ENCODE measurements at regions not wholly inside any gene's neighbourhood (a gene's known extent, or its start where the extent isn't known, plus 50 kb on each side); places are given as distances from the start of the nearest gene placed in this dataset.

DNA sequence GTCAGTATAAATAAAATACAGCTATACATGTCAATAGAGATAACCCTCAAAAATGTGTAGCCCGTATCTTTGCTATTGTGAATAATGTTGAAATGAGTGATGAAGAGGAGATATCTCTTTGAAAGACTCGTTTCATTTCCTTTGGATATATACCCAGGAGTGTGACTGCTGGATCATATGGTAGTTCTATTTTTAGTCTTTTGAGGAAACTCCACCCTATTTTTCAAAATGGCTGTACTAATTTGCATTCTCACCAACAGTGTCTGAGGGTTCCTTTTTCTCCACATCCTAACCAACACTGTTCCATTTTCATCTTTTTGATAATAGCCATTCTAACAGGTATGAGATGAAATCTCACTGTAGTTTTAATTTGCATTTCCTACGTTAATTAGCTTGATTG lies 237.5 kb upstream of the GBE1 start:
- in situ Hi-C loops (cut with MboI), result no loop called here
- H3K4me1 ChIP-seq (replicated peaks in 1 of 2; ENCODE audit: control insufficient read depth in 2 of 2, insufficient read depth in 2 of 2, low read length in 2 of 2), result no peaks in the 10 kb centered on the region
- no peak for FAIRE-seq
- H3K9me3 ChIP-seq (replicated peaks; ENCODE audit: control insufficient read depth, insufficient read depth, low read depth, low read length), result no peaks in the 10 kb centered on the region
- no peaks in the 10 kb centered on the region for H3K27me3 ChIP-seq (ENCODE audit: control insufficient read depth in 2 of 2, insufficient read depth in 2 of 2, low read length in 2 of 2)
- ChIA-PET POLR2A (no interaction called here), CTCF (ENCODE audit: low intra/inter-chr PET ratio) (no interaction called here)
- H4K20me1 ChIP-seq (replicated peaks; ENCODE audit: control insufficient read depth, insufficient read depth, low read length), result no peaks in the 10 kb centered on the region
- H3K4me2 ChIP-seq (ENCODE audit: insufficient read depth, low read length), result no peak overlapping the region
- H3K9ac ChIP-seq (ENCODE audit: insufficient read depth in 1 of 2, low read depth in 2 of 2, low read length in 2 of 2), result no peak overlapping the region
- ATAC-seq, result no peak
- WGBS (ENCODE audit: insufficient coverage, low coverage, missing lambda C conversion rate), result 0% methylated on average over 3 of the region's 3 CpGs
- H3K4me3 ChIP-seq, result no peak overlapping the region
- DNase-seq (ENCODE audit: extremely low read depth in 1 of 4, low spot score in 3 of 4), result no peak
- intact Hi-C loops (cut with micrococcal nuclease), result no loop called here
- no peaks in the 10 kb centered on the region for H3K79me2 ChIP-seq (ENCODE audit: control insufficient read depth, insufficient read depth, low read length)
- H3K36me3 ChIP-seq (ENCODE audit: control insufficient read depth, insufficient read depth, low read length), result no peaks in the 10 kb centered on the region
- no TSS peak for BruUV-seq (replicated peaks)
- H2AFZ ChIP-seq (ENCODE audit: low read depth, low read length), result no peak overlapping the region
- no peak overlapping the region for H3K27ac ChIP-seq (ENCODE audit: extremely low read depth, low read depth, low read length)
- 0 out of 2 replicates have a peak, but pooled peaks have one; percentile 18 for TF ChIP-seq MEF2D (tag; conservative IDR thresholded peaks at IDR 0.05; ENCODE audit: low read depth)
- no peak for TF ChIP-seq ZNF511 (CRISPR knock-in tag; IDR thresholded peaks at IDR 0.05)
- H3K9me1 ChIP-seq (ENCODE audit: control insufficient read depth, insufficient read depth, low read length), result no peaks in the 10 kb centered on the region

- ATAC-seq (no peak), DNase-seq (ENCODE audit: extremely low read depth in 1 of 4, low spot score in 3 of 4) (no peak), FAIRE-seq (no peak)
- no peaks in the 10 kb centered on the region for H3K27me3 ChIP-seq (ENCODE audit: control insufficient read depth in 2 of 2, insufficient read depth in 2 of 2, low read length in 2 of 2)
- whole genome bisulfite sequencing (ENCODE audit: insufficient coverage, low coverage, missing lambda C conversion rate), result 0% methylated on average over 2 of the region's 2 CpGs
- H3K9ac ChIP-seq (ENCODE audit: insufficient read depth in 1 of 2, low read depth in 2 of 2, low read length in 2 of 2), result no peak overlapping the region
- H3K79me2 ChIP-seq (ENCODE audit: control insufficient read depth, insufficient read depth, low read length), result no peaks in the 10 kb centered on the region
- BruUV-seq (replicated peaks), result no TSS peak
- CTCF ChIA-PET (ENCODE audit: low intra/inter-chr PET ratio), result no interaction called here
- no peak overlapping the region for H3K4me3 ChIP-seq
- H4K20me1 ChIP-seq (replicated peaks; ENCODE audit: control insufficient read depth, insufficient read depth, low read length), result no peaks in the 10 kb centered on the region
- no peaks in the 10 kb centered on the region for H3K9me3 ChIP-seq (replicated peaks; ENCODE audit: control insufficient read depth, insufficient read depth, low read depth, low read length)
- no peaks in the 10 kb centered on the region for H3K9me1 ChIP-seq (ENCODE audit: control insufficient read depth, insufficient read depth, low read length)
- intact Hi-C loops (cut with micrococcal nuclease) (no loop called here), in situ Hi-C loops (cut with MboI) (no loop called here)
- no peak overlapping the region for H3K27ac ChIP-seq (ENCODE audit: extremely low read depth, low read depth, low read length)
- H2AFZ ChIP-seq (ENCODE audit: low read depth, low read length), result no peak overlapping the region
- H3K36me3 ChIP-seq (ENCODE audit: control insufficient read depth, insufficient read depth, low read length), result no peaks in the 10 kb centered on the region
- H3K4me1 ChIP-seq (replicated peaks in 1 of 2; ENCODE audit: control insufficient read depth in 2 of 2, insufficient read depth in 2 of 2, low read length in 2 of 2), result no peaks in the 10 kb centered on the region
- no peak overlapping the region for H3K4me2 ChIP-seq (ENCODE audit: insufficient read depth, low read length)
- POLR2A ChIA-PET, result no interaction called here
- no peak for TF ChIP-seq ZNF12 (CRISPR knock-in tag; IDR thresholded peaks at IDR 0.05)
- no peak for TF ChIP-seq ZNF212 (CRISPR knock-in tag; IDR thresholded peaks at IDR 0.05)
- TF ChIP-seq, protein P1, sequence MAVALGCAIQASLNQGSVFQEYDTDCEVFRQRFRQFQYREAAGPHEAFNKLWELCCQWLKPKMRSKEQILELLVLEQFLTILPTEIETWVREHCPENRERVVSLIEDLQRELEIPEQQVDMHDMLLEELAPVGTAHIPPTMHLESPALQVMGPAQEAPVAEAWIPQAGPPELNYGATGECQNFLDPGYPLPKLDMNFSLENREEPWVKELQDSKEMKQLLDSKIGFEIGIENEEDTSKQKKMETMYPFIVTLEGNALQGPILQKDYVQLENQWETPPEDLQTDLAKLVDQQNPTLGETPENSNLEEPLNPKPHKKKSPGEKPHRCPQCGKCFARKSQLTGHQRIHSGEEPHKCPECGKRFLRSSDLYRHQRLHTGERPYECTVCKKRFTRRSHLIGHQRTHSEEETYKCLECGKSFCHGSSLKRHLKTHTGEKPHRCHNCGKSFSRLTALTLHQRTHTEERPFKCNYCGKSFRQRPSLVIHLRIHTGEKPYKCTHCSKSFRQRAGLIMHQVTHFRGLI (CRISPR knock-in tag; IDR thresholded peaks at IDR 0.05), result no peak
- no peak for TF ChIP-seq ILF3 (IDR thresholded peaks at IDR 0.05; ENCODE audit: borderline replicate concordance)
- no peak for TF ChIP-seq ZNF143 (CRISPR knock-in tag; IDR thresholded peaks at IDR 0.05)
- no peak for TF ChIP-seq PPARD (CRISPR knock-in tag; IDR thresholded peaks at IDR 0.05)
- TF ChIP-seq ZNF583 (CRISPR knock-in tag; IDR thresholded peaks at IDR 0.05), result no peak
- TF ChIP-seq, protein P2, sequence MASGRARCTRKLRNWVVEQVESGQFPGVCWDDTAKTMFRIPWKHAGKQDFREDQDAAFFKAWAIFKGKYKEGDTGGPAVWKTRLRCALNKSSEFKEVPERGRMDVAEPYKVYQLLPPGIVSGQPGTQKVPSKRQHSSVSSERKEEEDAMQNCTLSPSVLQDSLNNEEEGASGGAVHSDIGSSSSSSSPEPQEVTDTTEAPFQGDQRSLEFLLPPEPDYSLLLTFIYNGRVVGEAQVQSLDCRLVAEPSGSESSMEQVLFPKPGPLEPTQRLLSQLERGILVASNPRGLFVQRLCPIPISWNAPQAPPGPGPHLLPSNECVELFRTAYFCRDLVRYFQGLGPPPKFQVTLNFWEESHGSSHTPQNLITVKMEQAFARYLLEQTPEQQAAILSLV (tag; IDR thresholded peaks at IDR 0.05), result no peak
- TF ChIP-seq, protein P3, sequence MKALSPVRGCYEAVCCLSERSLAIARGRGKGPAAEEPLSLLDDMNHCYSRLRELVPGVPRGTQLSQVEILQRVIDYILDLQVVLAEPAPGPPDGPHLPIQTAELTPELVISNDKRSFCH (CRISPR knock-in tag; IDR thresholded peaks at IDR 0.05), result no peak
- TF ChIP-seq, protein P3 (tag; IDR thresholded peaks at IDR 0.05), result no peak
Observed at GRCh38 chr3:81998139-81998755, 236.8 kb upstream of the GBE1 start.
